G401 (cell line): ENCODE measurements at regions not wholly inside any gene's neighbourhood (a gene's known extent, or its start where the extent isn't known, plus 50 kb on each side); places are given as distances from the start of the nearest gene placed in this dataset.
"Not testable (repeated sequence)": the region's sequence is repeated elsewhere in the genome, so short reads cannot be mapped to it uniquely, and the experiment has no call there.

Experiments used
- DNase-seq: peaks from one replicate; pipeline ENCODE4 v3.0.0-alpha.2; 2015; ENCODE audit warnings: low spot score
- in situ Hi-C: cut with HindIII; loops from 2 replicates; pipeline ENCODE4 v1.10.0; 2016; ENCODE audit warnings: low sequenced_read_pairs, mixed read lengths

GRCh38 chr6:786946-787763 is 94.2 kb upstream of the EXOC2 start:
- DNase-seq, result no peak
- in situ Hi-C loops, result no loop called here

- DNase-seq, result no peak
- in situ Hi-C loops, result no loop called here
These were observed 91.2 kb upstream of the EXOC2 start for GRCh38 chr6:783966-784735.

GRCh38 chr6:782141-782540 is 89.2 kb upstream of the EXOC2 start:
- no peak for DNase-seq
- in situ Hi-C loops, result no loop called here

GRCh38 chr6:781350-781961 is 88.5 kb upstream of the EXOC2 start:
- no peak for DNase-seq
- in situ Hi-C loops, result no loop called here

- no peak for DNase-seq
- in situ Hi-C loops, result no loop called here
These were observed 87.8 kb upstream of the EXOC2 start for GRCh38 chr6:780706-781105.

- DNase-seq, result no peak
- in situ Hi-C loops, result no loop called here
These were observed 84.0 kb upstream of the EXOC2 start for GRCh38 chr6:776951-777350.

GRCh38 chr6:776528-776931 is 83.6 kb upstream of the EXOC2 start:
- no peak for DNase-seq
- in situ Hi-C loops, result no loop called here

GRCh38 chr6:775863-776262 is 82.9 kb upstream of the EXOC2 start:
- in situ Hi-C loops, result no loop called here

GRCh38 chr6:771683-772082 is 78.7 kb upstream of the EXOC2 start:
- DNase-seq, in situ Hi-C loops: not testable (repeated sequence)

More at GRCh38 chr6:775863-776262, 82.9 kb upstream of the EXOC2 start:
- no peak for DNase-seq

- DNase-seq, result no peak
- in situ Hi-C loops, result no loop called here
These were observed 75.0 kb upstream of the EXOC2 start for GRCh38 chr6:767755-768512.

- in situ Hi-C loops, result no loop called here
- DNase-seq, result no peak
These were observed 73.7 kb upstream of the EXOC2 start for GRCh38 chr6:766625-767024.

GRCh38 chr6:761997-762396 is 69.1 kb upstream of the EXOC2 start:
- in situ Hi-C loops, result no loop called here
- DNase-seq, result no peak

- no peak for DNase-seq
These were observed 68.3 kb upstream of the EXOC2 start for GRCh38 chr6:760982-761955.

GRCh38 chr6:759729-760128 is 66.8 kb upstream of the EXOC2 start:
- DNase-seq, result no peak
- in situ Hi-C loops, result no loop called here

More at GRCh38 chr6:760982-761955, 68.3 kb upstream of the EXOC2 start:
- in situ Hi-C loops, result no loop called here

- DNase-seq, result no peak
- in situ Hi-C loops, result no loop called here
These were observed 63.3 kb upstream of the EXOC2 start for GRCh38 chr6:756224-756623.

GRCh38 chr6:754202-754601 is 61.3 kb upstream of the EXOC2 start:
- in situ Hi-C loops, result no loop called here
- DNase-seq, result no peak

- in situ Hi-C loops, result no loop called here
- DNase-seq, result no peak
These were observed 60.5 kb upstream of the EXOC2 start for GRCh38 chr6:753486-753885.

GRCh38 chr6:752438-752837 is 59.5 kb upstream of the EXOC2 start:
- in situ Hi-C loops, result no loop called here

More at GRCh38 chr6:752438-752837, 59.5 kb upstream of the EXOC2 start:
- DNase-seq, result no peak
